Lower leg skin (tissue), 4 donors: ENCODE measurements at regions not wholly inside any gene's neighbourhood (a gene's known extent, or its start where the extent isn't known, plus 50 kb on each side); places are given as distances from the start of the nearest gene placed in this dataset.

Source experiments
- DNase-seq, 2 donors: peaks; one replicate each; pipeline ENCODE4 v3.0.0-alpha.2; 2019; ENCODE audit warnings: low spot score in 2 of 2
- H3K4me3 ChIP-seq: fragments of 200-600 bp; sonication (generic); 2 replicates; pipeline ENCODE4 v1.5.1; 2017; ENCODE audit warnings: mild to moderate bottlenecking, low read depth; ENCODE audit not compliant: poor library complexity, severe bottlenecking
- CTCF ChIP-seq, 3 donors: fragments of 450-650 bp; IDR thresholded peaks; one replicate each; pipeline ENCODE4 v1.5.1; 2016; ENCODE audit warnings: antibody characterized with exemption in 3 of 3, mild to moderate bottlenecking in 3 of 3, moderate library complexity in 2 of 3
- POLR2A ChIP-seq, 2 donors: fragments of 450-650 bp; IDR thresholded peaks; one replicate each; pipeline ENCODE4 v1.6.1; 2016 to 2017; ENCODE audit warnings: antibody characterized with exemption in 2 of 2, mild to moderate bottlenecking in 1 of 2, moderate library complexity in 1 of 2
- WGBS, 2 donors: methylation state at CpG; one replicate each; pipeline ENCODE4 v1.1.5; 2018; 5-methylcytosine and 5-hydroxymethylcytosine counted together
- intact Hi-C: fragments of 100-400 bp; cut with DNase I; formaldehyde crosslinking; loops from one replicate; pipeline ENCODE4 v1.15.0; 2023; ENCODE audit warnings: low total_unique reads

DNA sequence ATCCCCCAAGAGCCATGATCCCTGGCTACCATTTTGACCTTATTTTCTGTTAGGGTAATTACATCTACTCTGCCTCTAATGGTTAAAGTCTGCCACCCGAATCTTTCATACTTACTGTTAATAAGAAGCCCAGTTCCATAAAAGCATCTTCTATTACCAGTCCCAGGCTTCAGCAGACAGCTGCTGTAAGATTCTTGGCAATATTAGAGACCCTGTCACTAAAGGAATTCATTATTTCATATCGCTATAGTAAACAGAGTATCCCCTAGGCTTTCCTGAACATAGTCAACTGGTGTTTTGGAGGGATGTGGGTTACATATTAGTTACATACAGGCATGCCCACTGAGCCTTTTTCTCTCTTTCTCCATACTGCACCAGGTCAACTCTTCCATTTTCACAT lies 608.7 kb upstream of the SEMA6A start:
- no peak for DNase-seq
- 53 to 88% methylated on average over 2 of the region's 2 CpGs for WGBS, 2 donors

GRCh38 chr5:117182104-117182503 lies 607.5 kb upstream of the SEMA6A start:
- intact Hi-C loops = no loop called here
- DNase-seq = no peak
- no peak overlapping the region for H3K4me3 ChIP-seq
- TF ChIP-seq POLR2A (IDR thresholded peaks at IDR 0.05) (no peak), CTCF (IDR thresholded peaks at IDR 0.05) (no peak)
- WGBS, 2 donors = 59 to 63% methylated on average over 1 of the region's 1 CpG

More for the DNA sequence above, 608.7 kb upstream of the SEMA6A start:
- TF ChIP-seq POLR2A (IDR thresholded peaks at IDR 0.05) (no peak), CTCF (IDR thresholded peaks at IDR 0.05) (no peak)
- no peak overlapping the region for H3K4me3 ChIP-seq
- intact Hi-C loops = no loop called here

DNA sequence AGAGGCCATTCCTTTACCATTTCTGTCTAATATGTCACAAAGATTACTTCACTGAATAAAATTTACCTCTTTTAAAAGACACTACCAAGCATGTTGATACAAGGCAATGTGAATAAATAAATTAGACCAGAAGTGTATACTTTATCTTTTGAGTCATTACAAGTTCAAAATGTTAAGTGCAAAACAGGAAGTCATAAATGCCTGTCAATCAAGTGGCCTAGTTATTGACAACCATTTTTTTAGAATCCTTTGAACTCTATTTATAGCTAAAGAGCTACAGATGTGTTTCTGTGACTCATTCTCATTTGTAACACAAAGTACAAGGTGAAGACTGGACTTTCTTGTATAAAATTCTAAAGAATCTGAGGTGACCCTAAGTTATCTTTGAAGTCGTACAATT lies 602.7 kb upstream of the SEMA6A start:
- 90 to 94% methylated on average over 1 of the region's 1 CpG for WGBS, 2 donors
- H3K4me3 ChIP-seq = no peak overlapping the region
- intact Hi-C loops = no loop called here
- TF ChIP-seq CTCF (IDR thresholded peaks at IDR 0.05) (no peak), POLR2A (IDR thresholded peaks at IDR 0.05) (no peak)
- DNase-seq = no peak

DNA sequence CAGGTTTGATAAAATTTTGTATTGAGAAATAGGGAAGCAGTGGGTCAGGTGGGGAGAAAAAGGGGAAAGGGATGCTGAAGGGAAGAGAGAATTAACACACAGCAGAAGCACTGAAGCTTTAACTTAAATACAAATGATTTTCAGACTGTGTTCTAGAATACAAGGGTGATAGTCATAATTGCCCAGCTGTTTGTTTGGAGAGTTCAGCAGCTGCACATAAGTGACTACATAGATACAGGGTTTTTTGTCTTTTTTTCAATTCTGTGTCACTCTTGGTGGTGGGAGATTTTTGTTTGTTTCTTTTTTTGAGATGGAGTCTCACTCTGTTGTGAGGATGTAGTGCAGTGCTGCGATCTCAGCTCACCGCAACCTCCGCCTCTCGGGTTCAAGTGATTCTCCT lies 590.4 kb upstream of the SEMA6A start:
- DNase-seq = no peak
- intact Hi-C loops = no loop called here
- no peak overlapping the region for H3K4me3 ChIP-seq
- 96 to 99% methylated on average over 4 of the region's 4 CpGs for WGBS, 2 donors
- TF ChIP-seq POLR2A (IDR thresholded peaks at IDR 0.05) (no peak), CTCF (IDR thresholded peaks at IDR 0.05) (no peak)

GRCh38 chr5:117161718-117162335 lies 587.2 kb upstream of the SEMA6A start:
- DNase-seq = no peak
- H3K4me3 ChIP-seq = no peak overlapping the region
- WGBS, 2 donors = 75 to 83% methylated on average over 7 of the region's 7 CpGs
- no peak for TF ChIP-seq POLR2A (IDR thresholded peaks at IDR 0.05)
- no peak for TF ChIP-seq CTCF (IDR thresholded peaks at IDR 0.05)
- intact Hi-C loops = no loop called here

DNA sequence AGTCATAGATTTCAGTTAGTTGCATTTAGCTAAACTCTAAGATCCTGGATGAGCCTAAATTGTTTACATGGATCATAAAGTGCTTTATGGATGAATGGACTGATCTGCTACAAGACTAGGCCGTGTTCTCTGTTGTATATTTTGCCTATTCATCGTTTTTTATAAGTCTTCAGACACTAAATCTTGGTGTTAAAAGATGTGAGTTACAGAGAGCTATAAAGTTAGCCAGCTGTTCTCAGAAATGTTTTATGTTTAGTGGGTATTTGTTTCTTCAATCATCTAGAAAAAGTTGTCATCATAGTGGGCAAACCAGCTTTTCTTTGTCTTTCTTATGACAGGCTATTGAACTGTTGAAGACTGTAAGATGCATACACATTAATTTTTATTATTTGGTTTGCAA lies 585.8 kb upstream of the SEMA6A start:
- WGBS, 2 donors = 57 to 60% methylated on average over 2 of the region's 2 CpGs
- intact Hi-C loops = no loop called here
- TF ChIP-seq POLR2A (IDR thresholded peaks at IDR 0.05) = no peak
- no peak for TF ChIP-seq CTCF (IDR thresholded peaks at IDR 0.05)
- no peak overlapping the region for H3K4me3 ChIP-seq
- DNase-seq = no peak
